GM18868 (cell line): ENCODE measurements at regions not wholly inside any gene's neighbourhood (a gene's known extent, or its start where the extent isn't known, plus 50 kb on each side); places are given as distances from the start of the nearest gene placed in this dataset.
A peak's percentile ranks its signal among the peaks of the same experiment; 100 is the strongest.

Source experiments
- ATAC-seq: cut with Tn5 transposase; IDR thresholded peaks from one replicate; pipeline ENCODE4 v1.9.1; 2021; ENCODE audit warnings: mild to moderate bottlenecking, moderate library complexity; ENCODE audit not compliant: unreplicated experiment

GRCh38 chr3:18051306-18051705, 308.9 kb upstream of the TBC1D5 start:
- no peak for ATAC-seq

DNA sequence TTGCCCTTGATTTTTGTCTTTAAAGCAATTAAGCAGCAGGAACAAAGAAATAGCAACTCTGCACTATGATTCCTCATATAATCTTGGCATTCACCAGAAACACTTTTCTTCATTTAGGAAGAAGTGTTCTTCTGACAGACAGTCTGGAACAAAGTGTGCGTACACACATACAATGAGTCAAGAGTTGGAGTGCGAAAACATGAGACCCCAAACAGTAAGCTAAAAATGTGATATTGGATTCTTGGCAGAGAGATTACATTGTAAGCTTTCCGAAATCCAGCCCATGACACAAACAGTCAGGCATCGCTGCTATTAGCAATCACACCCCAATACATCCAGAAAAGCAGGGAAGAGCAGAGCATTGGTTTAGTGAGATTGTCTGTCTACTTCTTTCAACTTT, 306.7 kb upstream of the TBC1D5 start:
- no peak for ATAC-seq

DNA sequence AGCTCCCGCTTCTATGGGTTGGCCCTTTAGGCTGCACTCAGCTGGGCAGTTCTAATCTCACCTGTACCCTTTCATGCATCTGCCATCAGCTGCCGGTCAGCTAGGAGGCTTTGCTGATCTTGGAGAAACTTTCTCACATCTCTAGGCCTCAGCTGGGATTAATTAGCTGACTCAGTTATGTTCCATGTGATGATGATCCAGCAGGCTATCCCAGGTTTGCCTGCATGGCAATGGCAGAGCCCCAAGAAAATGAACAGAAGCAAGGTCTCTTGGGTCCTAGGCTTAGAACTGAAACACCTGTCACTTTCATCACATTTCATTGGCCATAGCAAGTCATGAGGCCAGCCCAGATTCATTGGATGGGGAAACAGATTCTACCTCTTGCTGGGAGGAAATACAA, 304.6 kb upstream of the TBC1D5 start:
- no peak for ATAC-seq

DNA sequence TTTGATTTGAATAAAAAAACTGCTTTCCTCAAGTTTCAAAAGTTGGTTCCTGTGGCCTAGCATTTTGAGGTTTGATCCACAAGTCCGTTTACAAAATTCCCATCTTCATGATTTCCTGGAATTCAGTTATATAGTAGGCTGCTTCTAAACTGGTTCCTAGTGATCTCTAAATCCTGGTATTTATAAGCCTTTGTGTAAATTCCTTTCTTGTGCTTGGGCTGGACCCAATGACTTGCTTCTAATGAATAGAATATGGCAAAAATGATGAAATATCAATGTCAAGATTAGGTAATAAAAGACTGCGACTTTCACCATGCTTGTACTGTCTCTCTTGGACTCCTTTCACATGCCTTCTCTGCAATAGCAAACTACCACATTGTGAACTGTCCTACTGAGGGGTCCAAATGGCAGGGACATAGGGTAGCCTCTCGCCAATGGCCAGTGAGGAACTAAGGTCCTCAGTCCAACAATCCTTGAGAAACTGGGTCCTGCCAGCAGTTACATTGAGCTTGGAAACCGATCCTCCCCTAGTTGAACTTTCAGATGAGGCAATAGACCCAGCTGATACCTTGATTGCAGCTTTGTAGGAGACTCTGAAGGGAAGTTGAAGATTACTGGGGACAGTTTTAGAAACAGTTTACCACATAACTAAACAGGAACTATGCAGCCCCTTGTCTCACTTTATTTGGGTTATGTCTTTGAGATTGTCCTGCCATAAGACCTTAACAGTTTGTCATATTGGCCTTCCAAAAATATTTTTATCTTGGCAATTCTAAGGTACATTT, 303.9 kb upstream of the TBC1D5 start:
- ATAC-seq: no peak

DNA sequence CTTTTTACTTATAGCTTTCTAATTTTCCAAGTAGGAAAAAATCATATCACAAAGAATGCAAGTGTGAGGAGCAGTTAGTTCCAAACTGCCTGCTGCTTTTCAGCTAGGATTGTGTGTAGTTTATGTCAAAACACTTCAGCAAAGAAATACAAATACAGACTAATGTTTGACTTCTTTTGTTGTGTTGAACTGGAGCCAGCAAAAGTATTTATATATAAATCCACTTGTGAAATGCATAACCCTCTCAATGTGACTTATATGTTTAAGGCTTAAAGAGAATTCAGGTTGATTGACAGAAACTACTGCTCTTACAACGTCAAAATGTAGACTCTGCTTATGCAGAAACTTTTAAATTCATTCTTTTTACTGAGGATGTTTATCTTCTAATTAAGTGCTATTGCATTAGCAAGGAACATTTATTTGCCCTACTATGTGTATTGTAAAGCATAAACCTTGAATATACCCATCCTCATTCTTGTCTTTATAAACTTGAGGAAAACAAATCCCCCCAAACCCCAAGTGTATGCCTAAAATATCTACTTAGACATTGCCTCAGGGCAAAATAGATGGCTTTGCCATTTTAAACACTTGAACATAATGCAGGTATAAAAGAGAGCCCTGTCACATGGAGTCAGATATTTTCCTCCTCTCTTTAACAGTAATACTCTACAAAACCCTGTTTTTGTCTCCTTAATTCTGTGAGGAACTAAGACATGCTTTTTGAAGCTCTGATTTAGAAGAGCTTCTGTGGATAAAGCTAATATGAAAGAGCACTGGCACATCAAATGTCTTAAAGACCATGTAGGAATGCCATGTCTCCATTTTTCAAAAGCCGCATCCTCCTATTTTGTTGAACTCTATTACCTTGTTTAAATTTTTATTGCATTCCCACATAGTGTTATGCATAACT, 302.8 kb upstream of the TBC1D5 start:
- ATAC-seq: no peak

GRCh38 chr3:18044191-18044590, 301.8 kb upstream of the TBC1D5 start:
- ATAC-seq: no peak

- ATAC-seq: no peak
Observed at GRCh38 chr3:18036450-18036815, 294.0 kb upstream of the TBC1D5 start.

GRCh38 chr3:18035641-18036449, 293.4 kb upstream of the TBC1D5 start:
- ATAC-seq: no peak

GRCh38 chr3:18033581-18034108, 291.2 kb upstream of the TBC1D5 start:
- no peak for ATAC-seq

- ATAC-seq: no peak
Observed at GRCh38 chr3:18030371-18030870, 288.0 kb upstream of the TBC1D5 start.

- ATAC-seq: no peak
Observed at GRCh38 chr3:18027161-18027939, 284.9 kb upstream of the TBC1D5 start.

DNA sequence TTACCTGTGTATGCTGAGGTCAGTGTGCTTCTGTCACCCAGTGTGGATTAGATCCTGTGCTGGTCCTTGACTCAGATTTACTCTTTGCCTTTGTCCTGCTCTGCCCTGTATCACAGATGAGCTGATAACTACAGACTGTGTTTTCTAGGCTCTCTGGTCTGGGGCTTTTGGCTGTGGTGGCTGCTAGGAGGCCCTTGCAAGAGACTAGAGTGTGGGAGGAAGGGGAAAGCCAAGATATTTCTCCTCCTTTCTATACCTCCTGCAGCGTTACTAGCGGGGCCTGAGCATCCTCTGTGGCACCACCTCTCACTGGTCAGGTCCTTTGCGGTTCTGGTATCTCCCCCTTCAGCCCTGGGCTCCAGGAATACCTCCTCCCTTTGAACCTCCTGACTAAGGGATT, 282.3 kb upstream of the TBC1D5 start:
- peak; percentile 71 for ATAC-seq

GRCh38 chr3:18019161-18019495, 276.7 kb upstream of the TBC1D5 start:
- ATAC-seq: no peak

- ATAC-seq: no peak
Observed at GRCh38 chr3:18018491-18019160, 276.2 kb upstream of the TBC1D5 start.

- no peak for ATAC-seq
Observed at GRCh38 chr3:18016366-18016765, 273.9 kb upstream of the TBC1D5 start.

- no peak for ATAC-seq
Observed at GRCh38 chr3:18012933-18013332, 270.5 kb upstream of the TBC1D5 start.

GRCh38 chr3:18012436-18012835, 270.0 kb upstream of the TBC1D5 start:
- ATAC-seq: no peak

- no peak for ATAC-seq
Observed at GRCh38 chr3:18011387-18011786, 269.0 kb upstream of the TBC1D5 start.

- ATAC-seq: no peak
Observed at GRCh38 chr3:18010001-18010400, 267.6 kb upstream of the TBC1D5 start.
